Endothelial cell (in vitro differentiated cells): ENCODE measurements at regions not wholly inside any gene's neighbourhood (a gene's known extent, or its start where the extent isn't known, plus 50 kb on each side); places are given as distances from the start of the nearest gene placed in this dataset.

ENCODE experiments used
- DNase-seq: peaks from one replicate; pipeline ENCODE4 v3.0.0; 2021; ENCODE audit warnings: low spot score
- H3K27ac Mint-ChIP-seq: one replicate; pipeline ENCODE4 v1.8.0; 2021; ENCODE audit warnings: mixed read lengths, inconsistent platforms; ENCODE audit not compliant: unreplicated experiment
- H3K27me3 Mint-ChIP-seq: one replicate; pipeline ENCODE4 v1.8.0; 2021; ENCODE audit warnings: mild to moderate bottlenecking, moderate library complexity, mixed read lengths, inconsistent platforms; ENCODE audit not compliant: unreplicated experiment
- H3K36me3 Mint-ChIP-seq: one replicate; pipeline ENCODE4 v1.8.0; 2021; ENCODE audit warnings: mild to moderate bottlenecking, low read depth, mixed read lengths, inconsistent platforms; ENCODE audit not compliant: unreplicated experiment
- H3K4me1 Mint-ChIP-seq: one replicate; pipeline ENCODE4 v1.8.0; 2021; ENCODE audit warnings: mild to moderate bottlenecking, mixed read lengths, inconsistent platforms; ENCODE audit not compliant: unreplicated experiment
- H3K4me3 Mint-ChIP-seq: one replicate; pipeline ENCODE4 v1.8.0; 2021; ENCODE audit warnings: mild to moderate bottlenecking, mixed read lengths, inconsistent platforms; ENCODE audit not compliant: unreplicated experiment
- H3K9me3 Mint-ChIP-seq: one replicate; pipeline ENCODE4 v1.8.0; 2021; ENCODE audit warnings: mixed read lengths, inconsistent platforms; ENCODE audit not compliant: unreplicated experiment
- TF ChIP-seq, protein P1 (sequence below): fragments of 200-600 bp; sonication (generic); IDR thresholded peaks from one replicate; pipeline ENCODE4 v1.5.0; 2021; ENCODE audit warnings: antibody characterized with exemption; ENCODE audit not compliant: unreplicated experiment

DNA sequence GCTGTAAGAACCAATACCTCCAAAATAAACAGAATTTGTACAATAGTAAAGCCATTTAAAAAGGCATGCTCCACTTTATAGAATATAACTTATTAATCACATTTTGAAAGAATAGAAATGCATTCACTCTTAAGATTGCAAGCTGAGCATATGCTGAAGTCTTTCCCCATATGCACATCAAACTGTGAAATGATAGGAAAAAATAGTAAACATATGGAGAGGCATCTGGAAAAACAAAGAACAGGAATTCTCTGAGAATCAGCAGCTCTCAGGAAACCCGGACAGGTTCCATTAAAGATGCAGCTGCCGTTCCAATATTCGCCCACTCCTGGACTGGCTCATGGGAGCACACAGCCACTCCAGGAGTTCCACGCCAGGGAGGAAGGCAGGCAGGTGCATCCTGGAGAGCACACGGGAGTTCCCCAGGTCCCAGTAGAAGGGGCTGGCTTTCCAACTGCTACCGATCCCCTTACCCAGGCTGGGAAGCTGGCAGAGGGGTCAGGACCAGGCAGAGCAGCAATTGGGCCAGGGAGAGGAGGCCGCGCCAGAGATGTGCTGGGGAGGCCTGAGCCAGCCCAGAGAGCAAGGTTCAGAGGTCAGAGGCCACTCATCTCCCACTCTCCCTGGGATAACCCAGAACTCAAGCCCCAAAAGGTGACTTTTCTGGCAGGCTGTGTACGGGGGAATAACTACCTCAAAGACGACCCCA lies 111.1 kb downstream of the DLL1 start:
- no peak overlapping the region for H3K27ac Mint-ChIP-seq
- peaks cover 12% of the 10 kb centered on the region for H3K36me3 Mint-ChIP-seq
- H3K4me1 Mint-ChIP-seq, result peaks cover 21% of the 10 kb centered on the region
- no peak for DNase-seq
- H3K27me3 Mint-ChIP-seq, result peaks cover 9% of the 10 kb centered on the region
- TF ChIP-seq, protein P1, sequence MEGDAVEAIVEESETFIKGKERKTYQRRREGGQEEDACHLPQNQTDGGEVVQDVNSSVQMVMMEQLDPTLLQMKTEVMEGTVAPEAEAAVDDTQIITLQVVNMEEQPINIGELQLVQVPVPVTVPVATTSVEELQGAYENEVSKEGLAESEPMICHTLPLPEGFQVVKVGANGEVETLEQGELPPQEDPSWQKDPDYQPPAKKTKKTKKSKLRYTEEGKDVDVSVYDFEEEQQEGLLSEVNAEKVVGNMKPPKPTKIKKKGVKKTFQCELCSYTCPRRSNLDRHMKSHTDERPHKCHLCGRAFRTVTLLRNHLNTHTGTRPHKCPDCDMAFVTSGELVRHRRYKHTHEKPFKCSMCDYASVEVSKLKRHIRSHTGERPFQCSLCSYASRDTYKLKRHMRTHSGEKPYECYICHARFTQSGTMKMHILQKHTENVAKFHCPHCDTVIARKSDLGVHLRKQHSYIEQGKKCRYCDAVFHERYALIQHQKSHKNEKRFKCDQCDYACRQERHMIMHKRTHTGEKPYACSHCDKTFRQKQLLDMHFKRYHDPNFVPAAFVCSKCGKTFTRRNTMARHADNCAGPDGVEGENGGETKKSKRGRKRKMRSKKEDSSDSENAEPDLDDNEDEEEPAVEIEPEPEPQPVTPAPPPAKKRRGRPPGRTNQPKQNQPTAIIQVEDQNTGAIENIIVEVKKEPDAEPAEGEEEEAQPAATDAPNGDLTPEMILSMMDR, result no peak
- H3K4me3 Mint-ChIP-seq, result no peak overlapping the region
- peaks cover 4% of the 10 kb centered on the region for H3K9me3 Mint-ChIP-seq

- Mint-ChIP-seq H3K27ac (no peak overlapping the region), H3K36me3 (peaks cover 12% of the 10 kb centered on the region), H3K9me3 (peaks cover 4% of the 10 kb centered on the region), H3K4me3 (no peak overlapping the region), H3K27me3 (peaks cover 9% of the 10 kb centered on the region), H3K4me1 (peaks cover 21% of the 10 kb centered on the region)
- DNase-seq, result no peak
- TF ChIP-seq, protein P1, result no peak
Measured at GRCh38 chr6:170178561-170179477, 112.1 kb downstream of the DLL1 start.

GRCh38 chr6:170177772-170178560 lies 112.9 kb downstream of the DLL1 start:
- H3K4me1 Mint-ChIP-seq, result peaks cover 18% of the 10 kb centered on the region
- H3K4me3 Mint-ChIP-seq, result no peak overlapping the region
- no peak for DNase-seq
- H3K9me3 Mint-ChIP-seq, result no peaks in the 10 kb centered on the region
- no peak overlapping the region for H3K27ac Mint-ChIP-seq
- peaks cover 9% of the 10 kb centered on the region for H3K27me3 Mint-ChIP-seq
- peaks cover 7% of the 10 kb centered on the region for H3K36me3 Mint-ChIP-seq
- TF ChIP-seq, protein P1, result no peak

GRCh38 chr6:170176898-170177771 lies 113.7 kb downstream of the DLL1 start:
- peak overlapping the region; percentile 83 for H3K27ac Mint-ChIP-seq
- DNase-seq, result no peak
- H3K4me3 Mint-ChIP-seq, result peak overlapping the region; percentile 69
- TF ChIP-seq, protein P1, result no peak
- peaks cover 13% of the 10 kb centered on the region for H3K4me1 Mint-ChIP-seq
- H3K36me3 Mint-ChIP-seq, result peaks cover 7% of the 10 kb centered on the region
- H3K27me3 Mint-ChIP-seq, result peaks cover 9% of the 10 kb centered on the region
- H3K9me3 Mint-ChIP-seq, result no peaks in the 10 kb centered on the region
